ENCODE measurements at regions not wholly inside any gene's neighbourhood (a gene's known extent, or its start where the extent isn't known, plus 50 kb on each side); places are given as distances from the start of the nearest gene placed in this dataset.

DNA sequence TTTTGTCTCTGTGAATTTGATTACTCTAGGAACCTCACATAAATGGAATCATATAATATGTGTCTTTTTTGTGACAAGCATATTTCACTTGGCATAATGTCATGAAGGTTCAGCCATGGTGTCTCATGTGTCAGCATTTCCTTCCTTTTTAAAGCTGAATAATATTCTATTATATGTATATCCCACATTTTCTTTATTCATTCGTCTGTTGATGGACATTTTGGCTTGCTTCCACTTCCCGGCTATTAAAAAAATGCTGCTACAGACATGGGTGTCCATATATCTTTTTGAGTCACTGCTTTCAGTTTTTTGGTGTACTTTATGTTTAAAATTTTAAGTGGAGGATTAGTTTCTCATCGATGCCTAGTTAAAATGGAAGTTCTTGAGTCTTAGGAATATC lies 59.8 kb upstream of the C5orf63 start:
- TF ChIP-seq, protein P1, sequence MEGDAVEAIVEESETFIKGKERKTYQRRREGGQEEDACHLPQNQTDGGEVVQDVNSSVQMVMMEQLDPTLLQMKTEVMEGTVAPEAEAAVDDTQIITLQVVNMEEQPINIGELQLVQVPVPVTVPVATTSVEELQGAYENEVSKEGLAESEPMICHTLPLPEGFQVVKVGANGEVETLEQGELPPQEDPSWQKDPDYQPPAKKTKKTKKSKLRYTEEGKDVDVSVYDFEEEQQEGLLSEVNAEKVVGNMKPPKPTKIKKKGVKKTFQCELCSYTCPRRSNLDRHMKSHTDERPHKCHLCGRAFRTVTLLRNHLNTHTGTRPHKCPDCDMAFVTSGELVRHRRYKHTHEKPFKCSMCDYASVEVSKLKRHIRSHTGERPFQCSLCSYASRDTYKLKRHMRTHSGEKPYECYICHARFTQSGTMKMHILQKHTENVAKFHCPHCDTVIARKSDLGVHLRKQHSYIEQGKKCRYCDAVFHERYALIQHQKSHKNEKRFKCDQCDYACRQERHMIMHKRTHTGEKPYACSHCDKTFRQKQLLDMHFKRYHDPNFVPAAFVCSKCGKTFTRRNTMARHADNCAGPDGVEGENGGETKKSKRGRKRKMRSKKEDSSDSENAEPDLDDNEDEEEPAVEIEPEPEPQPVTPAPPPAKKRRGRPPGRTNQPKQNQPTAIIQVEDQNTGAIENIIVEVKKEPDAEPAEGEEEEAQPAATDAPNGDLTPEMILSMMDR (IDR thresholded peaks at IDR 0.05; ENCODE audit: extremely low read depth, low read depth, low read length): no peak
- no peak overlapping the region for H3K4me3 ChIP-seq (ENCODE audit: insufficient read depth, low read length)
- H3K36me3 ChIP-seq (ENCODE audit: insufficient read depth, low read length): no peaks in the 10 kb centered on the region
- H2AFZ ChIP-seq (ENCODE audit: low read length): no peak overlapping the region
- H3K79me2 ChIP-seq (ENCODE audit: insufficient read depth, low read length): no peaks in the 10 kb centered on the region
- H3K9me3 ChIP-seq (ENCODE audit: low read depth, low read length): no peaks in the 10 kb centered on the region
- no peaks in the 10 kb centered on the region for H3K4me1 ChIP-seq (ENCODE audit: insufficient read depth, low read length)
- no peak overlapping the region for H3K27ac ChIP-seq (ENCODE audit: low read depth, low read length)
- H3K27me3 ChIP-seq (ENCODE audit: insufficient read depth, low read length): peaks cover 8% of the 10 kb centered on the region
- H4K20me1 ChIP-seq (ENCODE audit: insufficient read depth, low read length): no peaks in the 10 kb centered on the region
- no peak for DNase-seq (ENCODE audit: insufficient read length, low spot score, missing footprints)
- no peak overlapping the region for H3K4me2 ChIP-seq (ENCODE audit: insufficient read depth, low read length)

- Histone ChIP-seq H3K4me3 (ENCODE audit: insufficient read depth, low read length) (no peak overlapping the region), H3K4me1 (ENCODE audit: insufficient read depth, low read length) (no peaks in the 10 kb centered on the region), H3K27ac (ENCODE audit: low read depth, low read length) (no peak overlapping the region), H3K27me3 (ENCODE audit: insufficient read depth, low read length) (no peaks in the 10 kb centered on the region), H4K20me1 (ENCODE audit: insufficient read depth, low read length) (no peaks in the 10 kb centered on the region), H3K36me3 (ENCODE audit: insufficient read depth, low read length) (no peaks in the 10 kb centered on the region), H2AFZ (ENCODE audit: low read length) (no peak overlapping the region), H3K9me3 (ENCODE audit: low read depth, low read length) (no peaks in the 10 kb centered on the region), H3K79me2 (ENCODE audit: insufficient read depth, low read length) (no peaks in the 10 kb centered on the region), H3K4me2 (ENCODE audit: insufficient read depth, low read length) (no peak overlapping the region)
- no peak for DNase-seq (ENCODE audit: insufficient read length, low spot score, missing footprints)
- TF ChIP-seq, protein P1 (IDR thresholded peaks at IDR 0.05; ENCODE audit: extremely low read depth, low read depth, low read length): no peak
Observed at GRCh38 chr5:127136908-127137307, 63.6 kb upstream of the C5orf63 start.

- no peaks in the 10 kb centered on the region for H3K36me3 ChIP-seq (ENCODE audit: insufficient read depth, low read length)
- no peaks in the 10 kb centered on the region for H3K79me2 ChIP-seq (ENCODE audit: insufficient read depth, low read length)
- TF ChIP-seq, protein P1 (IDR thresholded peaks at IDR 0.05; ENCODE audit: extremely low read depth, low read depth, low read length): no peak
- no peak overlapping the region for H3K4me2 ChIP-seq (ENCODE audit: insufficient read depth, low read length)
- H4K20me1 ChIP-seq (ENCODE audit: insufficient read depth, low read length): no peaks in the 10 kb centered on the region
- H3K9me3 ChIP-seq (ENCODE audit: low read depth, low read length): no peaks in the 10 kb centered on the region
- no peak overlapping the region for H3K27ac ChIP-seq (ENCODE audit: low read depth, low read length)
- DNase-seq (ENCODE audit: insufficient read length, low spot score, missing footprints): no peak
- no peak overlapping the region for H3K4me3 ChIP-seq (ENCODE audit: insufficient read depth, low read length)
- H3K27me3 ChIP-seq (ENCODE audit: insufficient read depth, low read length): no peaks in the 10 kb centered on the region
- H3K4me1 ChIP-seq (ENCODE audit: insufficient read depth, low read length): no peaks in the 10 kb centered on the region
- no peak overlapping the region for H2AFZ ChIP-seq (ENCODE audit: low read length)
Observed at GRCh38 chr5:127143722-127144121, 70.4 kb upstream of the C5orf63 start.

- Histone ChIP-seq H3K4me2 (ENCODE audit: insufficient read depth, low read length) (no peak overlapping the region), H3K4me3 (ENCODE audit: insufficient read depth, low read length) (no peak overlapping the region), H3K27me3 (ENCODE audit: insufficient read depth, low read length) (no peaks in the 10 kb centered on the region), H3K4me1 (ENCODE audit: insufficient read depth, low read length) (no peaks in the 10 kb centered on the region), H3K36me3 (ENCODE audit: insufficient read depth, low read length) (no peaks in the 10 kb centered on the region), H3K27ac (ENCODE audit: low read depth, low read length) (no peak overlapping the region), H3K79me2 (ENCODE audit: insufficient read depth, low read length) (no peaks in the 10 kb centered on the region), H2AFZ (ENCODE audit: low read length) (no peak overlapping the region), H4K20me1 (ENCODE audit: insufficient read depth, low read length) (no peaks in the 10 kb centered on the region), H3K9me3 (ENCODE audit: low read depth, low read length) (no peaks in the 10 kb centered on the region)
- no peak for DNase-seq (ENCODE audit: insufficient read length, low spot score, missing footprints)
- TF ChIP-seq, protein P1 (IDR thresholded peaks at IDR 0.05; ENCODE audit: extremely low read depth, low read depth, low read length): no peak
Observed at GRCh38 chr5:127153031-127153430, 79.7 kb upstream of the C5orf63 start.

Data from osteoblast (primary cell).